Activated B cell treated with CpG ODN at 0.5 μM for 24 hours (primary cell): ENCODE measurements at regions not wholly inside any gene's neighbourhood (a gene's known extent, or its start where the extent isn't known, plus 50 kb on each side); places are given as distances from the start of the nearest gene placed in this dataset.

Experiments
- ATAC-seq: fragments of 200-7000 bp; cut with Tn5 transposase; one replicate; pipeline ENCODE4 v1.10.0; 2021; ENCODE audit warnings: low read depth, mild to moderate bottlenecking, moderate library complexity
- CTCF ChIA-PET: fragments of 350-600 bp; sonication (Branson Sonifier 250); formaldehyde crosslinking; loops from one replicate; lab custom pipeline; 2021; ENCODE audit warnings: antibody characterized with exemption; lab: Charles Lee
- POLR2A ChIA-PET: fragments of 350-600 bp; sonication (Branson Sonifier 250); formaldehyde crosslinking; loops from one replicate; lab custom pipeline; 2021; ENCODE audit warnings: antibody characterized with exemption; lab: Charles Lee
- DNase-seq: peaks from one replicate; pipeline ENCODE4 v3.0.0; 2022
- H3K27ac Mint-ChIP-seq: one replicate; pipeline ENCODE4 v1.8.0; 2020; ENCODE audit warnings: mixed read lengths
- H3K27me3 Mint-ChIP-seq: one replicate; pipeline ENCODE4 v1.8.0; 2021; ENCODE audit warnings: mixed read lengths
- H3K36me3 Mint-ChIP-seq: one replicate; pipeline ENCODE4 v1.8.0; 2021; ENCODE audit warnings: low read depth, mixed read lengths
- H3K4me1 Mint-ChIP-seq: one replicate; pipeline ENCODE4 v1.8.0; 2021; ENCODE audit warnings: mixed read lengths
- H3K4me3 Mint-ChIP-seq: one replicate; pipeline ENCODE4 v1.8.0; 2020; ENCODE audit warnings: mild to moderate bottlenecking, mixed read lengths
- H3K9me3 Mint-ChIP-seq: one replicate; pipeline ENCODE4 v1.8.0; 2020; ENCODE audit warnings: mixed read lengths
- intact Hi-C: fragments of 100-400 bp; cut with micrococcal nuclease; formaldehyde crosslinking; loops from one replicate; pipeline ENCODE4 v1.15.1; 2024
- TF ChIP-seq, protein P1 (sequence below): fragments of 200-600 bp; IDR thresholded peaks from one replicate; pipeline ENCODE4 v1.8.0; 2022; ENCODE audit warnings: antibody characterized with exemption, mild to moderate bottlenecking

DNA sequence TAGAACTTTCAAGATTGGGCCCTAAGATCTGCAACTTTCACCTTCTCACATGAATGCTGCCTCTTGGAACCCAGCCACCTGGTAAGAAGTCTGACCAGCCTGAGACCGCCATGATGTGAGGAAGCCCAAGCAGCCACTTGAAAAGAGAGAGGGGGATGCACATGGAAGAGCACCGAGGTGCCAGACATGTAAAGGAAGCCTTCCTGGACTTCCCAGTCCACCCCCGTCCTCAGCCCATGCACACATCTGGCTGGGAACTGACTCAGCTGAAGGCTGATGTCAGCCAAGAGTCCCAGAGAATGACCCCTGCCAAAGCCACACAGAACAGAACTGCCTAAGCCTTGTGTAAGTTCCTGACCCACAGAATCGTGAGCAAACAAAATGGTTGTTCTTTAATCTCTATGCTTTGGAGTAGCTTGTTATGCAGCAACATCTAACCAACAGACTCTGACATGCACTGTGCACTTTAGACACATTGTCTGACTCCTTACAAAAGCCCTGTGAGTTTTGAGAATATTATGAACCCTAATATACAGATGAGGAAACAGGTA lies 86.7 kb downstream of the RMI2 start:
- Mint-ChIP-seq H3K9me3 (peaks cover 7% of the 10 kb centered on the region), H3K4me1 (no peaks in the 10 kb centered on the region), H3K27ac (no peak overlapping the region), H3K27me3 (peaks cover 3% of the 10 kb centered on the region), H3K4me3 (no peak overlapping the region), H3K36me3 (no peaks in the 10 kb centered on the region)
- DNase-seq (no peak), ATAC-seq (no peak)
- CTCF ChIA-PET = no interaction called here
- intact Hi-C loops = no loop called here
- POLR2A ChIA-PET = no interaction called here
- TF ChIP-seq, protein P1, sequence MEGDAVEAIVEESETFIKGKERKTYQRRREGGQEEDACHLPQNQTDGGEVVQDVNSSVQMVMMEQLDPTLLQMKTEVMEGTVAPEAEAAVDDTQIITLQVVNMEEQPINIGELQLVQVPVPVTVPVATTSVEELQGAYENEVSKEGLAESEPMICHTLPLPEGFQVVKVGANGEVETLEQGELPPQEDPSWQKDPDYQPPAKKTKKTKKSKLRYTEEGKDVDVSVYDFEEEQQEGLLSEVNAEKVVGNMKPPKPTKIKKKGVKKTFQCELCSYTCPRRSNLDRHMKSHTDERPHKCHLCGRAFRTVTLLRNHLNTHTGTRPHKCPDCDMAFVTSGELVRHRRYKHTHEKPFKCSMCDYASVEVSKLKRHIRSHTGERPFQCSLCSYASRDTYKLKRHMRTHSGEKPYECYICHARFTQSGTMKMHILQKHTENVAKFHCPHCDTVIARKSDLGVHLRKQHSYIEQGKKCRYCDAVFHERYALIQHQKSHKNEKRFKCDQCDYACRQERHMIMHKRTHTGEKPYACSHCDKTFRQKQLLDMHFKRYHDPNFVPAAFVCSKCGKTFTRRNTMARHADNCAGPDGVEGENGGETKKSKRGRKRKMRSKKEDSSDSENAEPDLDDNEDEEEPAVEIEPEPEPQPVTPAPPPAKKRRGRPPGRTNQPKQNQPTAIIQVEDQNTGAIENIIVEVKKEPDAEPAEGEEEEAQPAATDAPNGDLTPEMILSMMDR = no peak

DNA sequence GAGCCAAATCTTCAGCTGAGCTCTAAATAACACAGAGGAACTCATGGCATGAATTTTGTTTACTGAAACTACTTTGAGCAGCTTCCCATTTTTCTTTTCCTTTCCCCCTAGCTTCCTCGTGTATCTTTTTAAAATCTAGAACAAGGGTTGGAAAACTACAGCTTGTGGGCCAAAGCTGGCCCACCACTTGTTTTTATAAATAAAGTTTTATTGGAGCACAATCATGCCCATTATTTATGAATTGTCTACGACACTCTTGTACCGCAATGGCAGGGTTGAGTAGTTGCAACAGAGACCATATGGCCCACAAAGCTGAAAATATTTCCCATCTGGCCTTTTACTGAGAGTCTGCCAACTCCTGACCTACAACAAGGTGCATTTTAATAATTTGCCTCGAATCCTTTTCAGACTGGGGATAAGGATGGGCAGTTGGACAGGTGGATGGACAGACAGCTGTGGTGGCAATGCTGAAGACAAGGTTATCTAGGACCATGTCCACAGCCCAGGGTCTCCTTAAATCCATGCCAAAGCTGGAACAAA lies 87.7 kb downstream of the RMI2 start:
- intact Hi-C loops = no loop called here
- Mint-ChIP-seq H3K36me3 (no peaks in the 10 kb centered on the region), H3K4me3 (no peak overlapping the region), H3K27ac (no peak overlapping the region), H3K9me3 (peaks cover 7% of the 10 kb centered on the region), H3K4me1 (no peaks in the 10 kb centered on the region), H3K27me3 (peaks cover 5% of the 10 kb centered on the region)
- DNase-seq (no peak), ATAC-seq (no peak)
- POLR2A ChIA-PET = no interaction called here
- CTCF ChIA-PET = no interaction called here
- TF ChIP-seq, protein P1 = no peak

DNA sequence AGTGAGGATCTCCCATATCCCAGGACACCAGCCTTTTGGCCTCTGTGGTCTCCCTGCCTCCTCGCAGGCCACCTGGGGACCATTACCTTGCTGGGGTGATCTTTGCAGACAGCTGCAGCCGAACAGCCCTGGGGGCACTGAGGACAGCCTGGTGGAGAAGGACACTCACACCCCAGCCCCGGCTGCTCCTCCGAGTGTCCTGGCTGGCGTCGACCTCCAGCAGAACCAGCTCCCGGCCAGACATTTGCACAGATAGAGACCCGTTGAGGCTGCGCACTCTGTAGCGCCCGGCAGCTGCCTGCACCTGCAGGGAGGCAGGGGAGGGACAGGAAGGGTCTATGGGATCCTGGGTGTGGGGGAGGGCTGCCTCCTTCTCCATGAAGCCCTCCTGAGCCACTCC lies 90.3 kb downstream of the RMI2 start:
- Mint-ChIP-seq H3K36me3 (peaks cover 5% of the 10 kb centered on the region), H3K27me3 (peaks cover 5% of the 10 kb centered on the region), H3K27ac (no peak overlapping the region), H3K4me1 (no peaks in the 10 kb centered on the region), H3K4me3 (no peak overlapping the region), H3K9me3 (peaks cover 12% of the 10 kb centered on the region)
- ChIA-PET CTCF (no interaction called here), POLR2A (no interaction called here)
- intact Hi-C loops = no loop called here
- TF ChIP-seq, protein P1 = no peak
- ATAC-seq = no peak
- no peak for DNase-seq

DNA sequence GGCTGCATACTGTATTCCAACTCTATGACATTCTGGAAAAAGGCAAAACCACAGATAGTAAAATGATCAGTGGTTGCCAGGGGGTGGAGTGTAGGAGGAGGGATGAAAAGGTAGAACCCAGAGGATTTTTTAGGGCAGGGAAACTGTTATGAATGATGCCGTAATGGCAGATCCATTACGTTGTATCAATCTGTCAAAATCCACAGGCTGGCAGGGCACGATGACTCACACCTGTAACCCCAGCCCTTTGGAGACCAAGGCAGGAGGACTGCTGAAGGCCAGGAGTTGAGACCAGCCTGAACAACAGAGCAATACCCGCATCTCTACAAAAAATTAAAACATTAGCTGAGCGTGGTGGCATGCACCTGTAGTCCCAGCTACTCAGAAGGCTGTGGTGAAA lies 91.8 kb downstream of the RMI2 start:
- Mint-ChIP-seq H3K9me3 (peaks cover 14% of the 10 kb centered on the region), H3K4me3 (no peak overlapping the region), H3K27me3 (peaks cover 5% of the 10 kb centered on the region), H3K27ac (no peak overlapping the region), H3K36me3 (peaks cover 9% of the 10 kb centered on the region), H3K4me1 (no peaks in the 10 kb centered on the region)
- DNase-seq (no peak), ATAC-seq (no peak)
- ChIA-PET CTCF (interaction anchor here (0.9 kb wide), 1 partner anchor 41 kb away, joined by 3 read pairs; no protein-coding TSS in a partner anchor), POLR2A (no interaction called here)
- intact Hi-C loops = no loop called here
- TF ChIP-seq, protein P1 = no peak

DNA sequence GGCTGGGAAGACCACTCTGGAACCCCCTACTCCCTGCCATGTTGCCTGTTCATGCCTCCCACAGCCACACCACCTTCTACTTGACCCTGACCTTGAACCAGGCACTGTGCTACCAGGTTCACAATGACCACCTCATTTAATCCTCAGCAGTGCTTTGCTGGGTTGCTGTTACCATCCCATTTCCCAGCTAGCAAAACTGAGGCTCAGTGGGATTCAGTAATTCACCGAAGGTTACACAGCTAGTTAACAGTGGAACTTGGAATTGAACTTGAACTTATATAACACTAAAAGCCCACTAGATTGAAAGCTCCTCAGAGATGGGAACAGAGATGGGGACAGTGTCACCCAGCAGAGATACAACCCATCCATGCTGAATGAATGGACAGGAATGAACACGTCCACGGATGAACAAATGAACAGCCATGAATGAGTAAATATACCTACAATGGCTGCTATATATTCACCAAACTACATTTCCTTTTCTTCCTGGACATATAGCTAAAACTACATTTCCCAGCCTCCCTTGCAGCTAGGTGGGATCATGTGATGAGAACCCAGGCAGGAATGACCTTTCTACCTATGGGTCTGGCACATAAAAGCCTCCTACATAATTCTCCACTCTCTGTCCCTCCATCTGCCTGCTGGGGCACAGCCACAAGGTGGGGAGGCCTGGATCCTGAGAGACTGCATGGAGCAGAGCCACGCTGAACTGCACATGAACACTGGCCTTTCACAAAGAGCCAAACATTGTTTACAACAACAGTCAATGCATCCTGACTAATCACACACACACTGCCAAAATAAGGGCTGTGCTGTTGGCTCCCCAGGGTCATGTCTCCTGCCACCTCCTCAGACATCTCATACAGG lies 94.8 kb downstream of the RMI2 start:
- intact Hi-C loops = no loop called here
- Mint-ChIP-seq H3K4me1 (no peaks in the 10 kb centered on the region), H3K4me3 (no peak overlapping the region), H3K27me3 (peaks cover 5% of the 10 kb centered on the region), H3K27ac (no peak overlapping the region), H3K36me3 (peaks cover 9% of the 10 kb centered on the region), H3K9me3 (peaks cover 12% of the 10 kb centered on the region)
- DNase-seq (no peak), ATAC-seq (no peak)
- ChIA-PET POLR2A (interaction anchor here (0.6 kb wide), 1 partner anchor 412 kb away, joined by 3 read pairs; no protein-coding TSS in a partner anchor), CTCF (no interaction called here)
- TF ChIP-seq, protein P1 = no peak
